Lung (tissue), 11 donors: ENCODE measurements at regions not wholly inside any gene's neighbourhood (a gene's known extent, or its start where the extent isn't known, plus 50 kb on each side); places are given as distances from the start of the nearest gene placed in this dataset.

Source experiments
- ATAC-seq: fragments of 200-7000 bp; cut with Tn5 transposase; one replicate; pipeline ENCODE4 v1.9.1; 2020; ENCODE audit warnings: moderate number of reproducible peaks; ENCODE audit not compliant: insufficient read depth, low FRiP score
- DNase-seq, 3 donors: peaks; one replicate each; pipeline ENCODE4 v3.0.0-alpha.2; 2013 to 2017
- H3K27ac ChIP-seq, 2 donors: one replicate each; pipeline ENCODE4 v1.5.1; 2013; ENCODE audit warnings: mild to moderate bottlenecking in 2 of 2, moderate library complexity in 2 of 2, control low read depth in 1 of 2, inconsistent platforms in 1 of 2, low read depth in 1 of 2, low read length in 1 of 2
- H3K27me3 ChIP-seq, 3 donors: one replicate each; pipeline ENCODE4 v1.5.1; 2013; ENCODE audit warnings: low read length in 2 of 3; ENCODE audit not compliant: control insufficient read depth in 3 of 3, insufficient read depth in 3 of 3
- H3K36me3 ChIP-seq, 4 donors: one replicate each; pipeline ENCODE4 v1.5.1; 2013; ENCODE audit warnings: low read length in 4 of 4, mild to moderate bottlenecking in 1 of 4, moderate library complexity in 1 of 4; ENCODE audit not compliant: control insufficient read depth in 4 of 4, insufficient read depth in 4 of 4
- H3K4me1 ChIP-seq, 5 donors: one replicate each; pipeline ENCODE4 v1.5.1; 2013; ENCODE audit warnings: low read length in 5 of 5, mild to moderate bottlenecking in 2 of 5, moderate library complexity in 1 of 5; ENCODE audit not compliant: control insufficient read depth in 5 of 5, insufficient read depth in 5 of 5
- H3K4me3 ChIP-seq: one replicate; pipeline ENCODE4 v1.5.1; 2013; ENCODE audit warnings: mild to moderate bottlenecking, control low read depth, moderate library complexity
- H3K9ac ChIP-seq, 2 donors: one replicate each; pipeline ENCODE4 v1.5.1; 2013; ENCODE audit warnings: low read length in 2 of 2, control low read depth in 1 of 2; ENCODE audit not compliant: insufficient read depth in 1 of 2
- H3K9me3 ChIP-seq, 4 donors: one replicate each; pipeline ENCODE4 v1.5.1; 2013; ENCODE audit warnings: low read length in 3 of 4, mild to moderate bottlenecking in 1 of 4, moderate library complexity in 1 of 4; ENCODE audit not compliant: control insufficient read depth in 4 of 4, insufficient read depth in 3 of 4
- WGBS, 2 donors: extraction: QIAGEN DNeasy Blood & Tissue Kit; methylation state at CpG; one replicate each; pipeline ENCODE4 v1.1.7; 2013; 5-methylcytosine and 5-hydroxymethylcytosine counted together
- TF ChIP-seq, protein P1 (sequence below): IDR thresholded peaks from 2 replicates; pipeline ENCODE4 v1.5.1; 2012; ENCODE audit warnings: mild to moderate bottlenecking; ENCODE audit errors: control extremely low read depth, extremely low read depth
- donor health status: control.
- donor health status: control.
- donor health status: Bipolar disorder and iron deficiency.
- donor health status: healthy.
- donor health status: DM: yes; HTN: yes; CAD: no.

DNA sequence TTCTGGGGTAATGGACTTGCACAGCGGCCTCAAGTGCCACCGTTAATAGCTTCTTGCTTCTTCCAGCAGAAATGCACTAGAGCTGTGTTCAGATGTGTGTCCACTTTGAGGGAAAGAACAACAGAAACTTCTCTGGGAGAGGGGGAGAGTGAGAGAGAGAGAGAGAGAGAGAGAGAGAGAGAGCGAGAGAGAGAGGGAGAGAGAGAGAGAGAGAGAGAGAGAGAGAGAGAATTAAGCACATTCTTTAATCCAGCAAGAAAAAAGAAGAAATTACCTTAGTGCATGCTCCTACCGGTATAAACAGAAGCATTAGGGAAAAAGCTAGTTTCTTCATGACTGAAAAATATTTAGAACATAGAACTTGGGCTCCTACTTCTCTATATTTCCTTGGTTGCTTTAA, 418.8 kb downstream of the MAN2A1 start:
- no peak overlapping the region for H3K27ac ChIP-seq
- H3K27me3 ChIP-seq = no peaks in the 10 kb centered on the region
- TF ChIP-seq, protein P1, sequence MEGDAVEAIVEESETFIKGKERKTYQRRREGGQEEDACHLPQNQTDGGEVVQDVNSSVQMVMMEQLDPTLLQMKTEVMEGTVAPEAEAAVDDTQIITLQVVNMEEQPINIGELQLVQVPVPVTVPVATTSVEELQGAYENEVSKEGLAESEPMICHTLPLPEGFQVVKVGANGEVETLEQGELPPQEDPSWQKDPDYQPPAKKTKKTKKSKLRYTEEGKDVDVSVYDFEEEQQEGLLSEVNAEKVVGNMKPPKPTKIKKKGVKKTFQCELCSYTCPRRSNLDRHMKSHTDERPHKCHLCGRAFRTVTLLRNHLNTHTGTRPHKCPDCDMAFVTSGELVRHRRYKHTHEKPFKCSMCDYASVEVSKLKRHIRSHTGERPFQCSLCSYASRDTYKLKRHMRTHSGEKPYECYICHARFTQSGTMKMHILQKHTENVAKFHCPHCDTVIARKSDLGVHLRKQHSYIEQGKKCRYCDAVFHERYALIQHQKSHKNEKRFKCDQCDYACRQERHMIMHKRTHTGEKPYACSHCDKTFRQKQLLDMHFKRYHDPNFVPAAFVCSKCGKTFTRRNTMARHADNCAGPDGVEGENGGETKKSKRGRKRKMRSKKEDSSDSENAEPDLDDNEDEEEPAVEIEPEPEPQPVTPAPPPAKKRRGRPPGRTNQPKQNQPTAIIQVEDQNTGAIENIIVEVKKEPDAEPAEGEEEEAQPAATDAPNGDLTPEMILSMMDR = no peak
- H3K36me3 ChIP-seq = no peaks in the 10 kb centered on the region
- no peak overlapping the region for H3K9ac ChIP-seq
- no peak for DNase-seq
- ATAC-seq = no peak
- H3K4me3 ChIP-seq = no peak overlapping the region
- H3K9me3 ChIP-seq = no peaks in the 10 kb centered on the region
- H3K4me1 ChIP-seq = peaks cover 0 to 7% (median 0%) of the 10 kb centered on the region in 5 donors
- 73 to 92% methylated on average over 4 of the region's 4 CpGs for WGBS, 2 donors

DNA sequence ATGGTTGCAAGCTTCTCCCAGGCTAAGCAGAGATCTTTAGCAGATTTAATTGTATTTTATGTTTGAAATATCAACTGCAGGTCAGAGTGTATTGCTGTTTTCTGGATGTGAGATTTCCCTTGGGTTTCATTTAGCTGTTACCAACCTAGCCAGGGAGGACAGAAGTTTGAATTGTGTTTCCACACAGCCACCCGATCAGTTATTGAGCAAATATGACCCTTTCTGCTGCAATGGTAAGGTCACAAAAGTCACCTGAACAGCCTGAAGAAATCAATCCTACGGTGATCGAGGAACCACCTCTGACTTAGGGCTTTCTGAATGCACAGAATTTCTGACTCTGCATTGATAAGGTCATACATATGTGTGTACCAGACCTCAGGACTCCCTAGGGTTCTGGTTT, 419.9 kb downstream of the MAN2A1 start:
- no peak for ATAC-seq

DNA sequence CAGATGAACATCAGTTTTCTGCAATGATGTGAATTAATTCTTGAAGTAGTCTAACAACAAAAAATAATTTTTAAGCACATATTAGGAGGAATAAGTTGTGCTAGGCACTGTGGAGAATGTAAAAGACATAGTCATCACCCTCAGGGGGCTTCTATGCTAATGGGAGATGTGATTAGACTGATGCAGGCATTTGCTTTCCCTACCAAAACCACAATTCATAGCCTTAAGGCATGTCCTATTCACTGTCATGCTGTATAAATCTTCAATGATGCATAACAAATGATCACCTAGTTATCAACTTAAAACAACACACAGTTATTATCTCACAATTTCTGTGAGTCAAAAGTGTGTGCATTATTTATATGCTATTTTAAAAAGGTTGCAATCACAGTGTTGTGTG, 422.6 kb downstream of the MAN2A1 start:
- Histone ChIP-seq H3K9me3 (peaks cover 0 to 8% (median 1%) of the 10 kb centered on the region in 4 donors), H3K9ac (no peak overlapping the region), H3K4me1 (no peaks in the 10 kb centered on the region), H3K4me3 (no peak overlapping the region), H3K27me3 (no peaks in the 10 kb centered on the region), H3K27ac (no peak overlapping the region), H3K36me3 (no peaks in the 10 kb centered on the region)
- ATAC-seq (no peak), DNase-seq (no peak)
- TF ChIP-seq, protein P1 = no peak

More for the DNA sequence above, 419.9 kb downstream of the MAN2A1 start:
- TF ChIP-seq, protein P1 = no peak
- no peak for DNase-seq
- 79 to 86% methylated on average over 3 of the region's 3 CpGs for WGBS, 2 donors
- Histone ChIP-seq H3K4me3 (no peak overlapping the region), H3K27me3 (no peaks in the 10 kb centered on the region), H3K4me1 (peaks cover 0 to 7% (median 0%) of the 10 kb centered on the region in 5 donors), H3K9me3 (peaks cover 0 to under 1% (median 0%) of the 10 kb centered on the region in 4 donors), H3K9ac (no peak overlapping the region), H3K36me3 (no peaks in the 10 kb centered on the region), H3K27ac (no peak overlapping the region)

DNA sequence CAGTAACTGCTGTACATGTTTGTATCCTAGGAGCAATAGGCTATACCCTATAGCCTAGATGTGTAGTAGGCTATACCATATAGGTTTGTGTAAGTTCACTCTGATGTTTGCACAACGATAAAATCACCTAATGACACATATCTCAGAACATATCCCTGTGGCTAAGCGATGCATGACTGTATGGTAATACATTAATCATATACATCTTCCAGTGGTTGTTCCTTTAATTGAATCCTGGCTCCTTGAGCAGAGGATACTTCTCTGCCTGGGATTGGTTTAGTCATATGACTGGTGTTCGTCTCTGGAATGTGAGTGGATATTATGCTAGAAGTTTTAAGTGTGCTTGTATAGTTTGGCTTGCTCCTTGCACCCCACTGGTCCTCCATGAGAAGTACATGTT, 425.8 kb downstream of the MAN2A1 start:
- no peak overlapping the region for H3K9ac ChIP-seq
- no peak overlapping the region for H3K27ac ChIP-seq
- TF ChIP-seq, protein P1 = no peak
- no peaks in the 10 kb centered on the region for H3K27me3 ChIP-seq
- no peaks in the 10 kb centered on the region for H3K36me3 ChIP-seq
- no peak overlapping the region for H3K4me3 ChIP-seq
- WGBS, 2 donors = 80 to 87% methylated on average over 3 of the region's 3 CpGs
- ATAC-seq (no peak), DNase-seq (no peak)
- H3K9me3 ChIP-seq = peaks cover 0 to 15% (median 1%) of the 10 kb centered on the region in 4 donors
- H3K4me1 ChIP-seq = no peaks in the 10 kb centered on the region
